IPS-18a (cell line): ENCODE measurements at regions not wholly inside any gene's neighbourhood (a gene's known extent, or its start where the extent isn't known, plus 50 kb on each side); places are given as distances from the start of the nearest gene placed in this dataset.

Source experiments
- H3K27ac ChIP-seq: one replicate; pipeline ENCODE4 v1.5.1; 2013; ENCODE audit warnings: low read length
- H3K27me3 ChIP-seq: one replicate; pipeline ENCODE4 v1.6.1; 2013; ENCODE audit warnings: mild to moderate bottlenecking, low read length; ENCODE audit not compliant: control insufficient read depth, insufficient read depth
- H3K36me3 ChIP-seq: one replicate; pipeline ENCODE4 v1.6.1; 2013; ENCODE audit warnings: low read depth, low read length; ENCODE audit not compliant: control insufficient read depth
- H3K4me1 ChIP-seq: one replicate; pipeline ENCODE4 v1.6.1; 2013; ENCODE audit warnings: low read depth, low read length; ENCODE audit not compliant: control insufficient read depth
- H3K4me3 ChIP-seq: one replicate; pipeline ENCODE4 v1.5.1; 2013; ENCODE audit warnings: low read length
- H3K9ac ChIP-seq: one replicate; pipeline ENCODE4 v1.6.1; 2013; ENCODE audit warnings: mild to moderate bottlenecking, low read length, moderate library complexity
- H3K9me3 ChIP-seq: one replicate; pipeline ENCODE4 v1.6.1; 2013; ENCODE audit warnings: low read depth, low read length; ENCODE audit not compliant: control insufficient read depth

- no peak overlapping the region for H3K27ac ChIP-seq
- no peaks in the 10 kb centered on the region for H3K36me3 ChIP-seq
- H3K4me3 ChIP-seq: no peak overlapping the region
- H3K27me3 ChIP-seq: no peaks in the 10 kb centered on the region
- H3K9ac ChIP-seq: no peak overlapping the region
- peaks cover 35% of the 10 kb centered on the region for H3K9me3 ChIP-seq
- no peaks in the 10 kb centered on the region for H3K4me1 ChIP-seq
These were observed 561.4 kb downstream of the ISL1 start for GRCh38 chr5:51944500-51945125.

- no peaks in the 10 kb centered on the region for H3K4me1 ChIP-seq
- no peak overlapping the region for H3K9ac ChIP-seq
- no peak overlapping the region for H3K27ac ChIP-seq
- no peaks in the 10 kb centered on the region for H3K9me3 ChIP-seq
- H3K36me3 ChIP-seq: no peaks in the 10 kb centered on the region
- H3K4me3 ChIP-seq: no peak overlapping the region
- no peaks in the 10 kb centered on the region for H3K27me3 ChIP-seq
These were observed 575.2 kb downstream of the ISL1 start for GRCh38 chr5:51958473-51958872.

GRCh38 chr5:51960617-51961121 lies 577.4 kb downstream of the ISL1 start:
- Histone ChIP-seq H3K27ac (no peak overlapping the region), H3K4me3 (no peak overlapping the region), H3K4me1 (no peaks in the 10 kb centered on the region), H3K36me3 (no peaks in the 10 kb centered on the region), H3K9ac (no peak overlapping the region), H3K9me3 (no peaks in the 10 kb centered on the region), H3K27me3 (no peaks in the 10 kb centered on the region)

- no peak overlapping the region for H3K27ac ChIP-seq
- H3K9ac ChIP-seq: no peak overlapping the region
- no peaks in the 10 kb centered on the region for H3K4me1 ChIP-seq
These were observed 577.9 kb downstream of the ISL1 start for GRCh38 chr5:51961154-51961562.

GRCh38 chr5:51968756-51969155 lies 585.5 kb downstream of the ISL1 start:
- Histone ChIP-seq H3K4me1 (peaks cover 10% of the 10 kb centered on the region), H3K27me3 (no peaks in the 10 kb centered on the region), H3K9ac (no peak overlapping the region), H3K36me3 (no peaks in the 10 kb centered on the region), H3K9me3 (no peaks in the 10 kb centered on the region), H3K4me3 (no peak overlapping the region), H3K27ac (no peak overlapping the region)

More at GRCh38 chr5:51961154-51961562, 577.9 kb downstream of the ISL1 start:
- Histone ChIP-seq H3K4me3 (no peak overlapping the region), H3K27me3 (no peaks in the 10 kb centered on the region), H3K36me3 (no peaks in the 10 kb centered on the region), H3K9me3 (no peaks in the 10 kb centered on the region)

- Histone ChIP-seq H3K4me3 (no peak overlapping the region), H3K4me1 (no peaks in the 10 kb centered on the region), H3K27me3 (no peaks in the 10 kb centered on the region)
These were observed 591.6 kb downstream of the ISL1 start for GRCh38 chr5:51974834-51975233.

GRCh38 chr5:51977014-51977413 lies 593.8 kb downstream of the ISL1 start:
- H3K36me3 ChIP-seq: no peaks in the 10 kb centered on the region
- H3K27me3 ChIP-seq: no peaks in the 10 kb centered on the region
- H3K9ac ChIP-seq: no peak overlapping the region
- H3K27ac ChIP-seq: no peak overlapping the region
- no peak overlapping the region for H3K4me3 ChIP-seq
- H3K4me1 ChIP-seq: no peaks in the 10 kb centered on the region
- H3K9me3 ChIP-seq: no peaks in the 10 kb centered on the region

More at GRCh38 chr5:51974834-51975233, 591.6 kb downstream of the ISL1 start:
- no peaks in the 10 kb centered on the region for H3K36me3 ChIP-seq
- no peak overlapping the region for H3K9ac ChIP-seq
- H3K27ac ChIP-seq: no peak overlapping the region
- H3K9me3 ChIP-seq: no peaks in the 10 kb centered on the region

GRCh38 chr5:51983161-51983560 lies 599.9 kb downstream of the ISL1 start:
- Histone ChIP-seq H3K9ac (no peak overlapping the region), H3K36me3 (no peaks in the 10 kb centered on the region), H3K27ac (no peak overlapping the region)

GRCh38 chr5:51986733-51987132 lies 603.5 kb downstream of the ISL1 start:
- Histone ChIP-seq H3K36me3 (no peaks in the 10 kb centered on the region), H3K27me3 (no peaks in the 10 kb centered on the region), H3K9me3 (no peaks in the 10 kb centered on the region), H3K4me1 (no peaks in the 10 kb centered on the region), H3K9ac (no peak overlapping the region), H3K27ac (no peak overlapping the region), H3K4me3 (no peak overlapping the region)

More at GRCh38 chr5:51983161-51983560, 599.9 kb downstream of the ISL1 start:
- Histone ChIP-seq H3K4me1 (no peaks in the 10 kb centered on the region), H3K4me3 (no peak overlapping the region), H3K9me3 (no peaks in the 10 kb centered on the region), H3K27me3 (no peaks in the 10 kb centered on the region)

GRCh38 chr5:51987239-51987638 lies 604.0 kb downstream of the ISL1 start:
- Histone ChIP-seq H3K4me3 (no peak overlapping the region), H3K4me1 (no peaks in the 10 kb centered on the region)

GRCh38 chr5:51987669-51988209 lies 604.5 kb downstream of the ISL1 start:
- H3K36me3 ChIP-seq: no peaks in the 10 kb centered on the region
- H3K9ac ChIP-seq: no peak overlapping the region
- H3K9me3 ChIP-seq: no peaks in the 10 kb centered on the region
- no peaks in the 10 kb centered on the region for H3K27me3 ChIP-seq
- no peaks in the 10 kb centered on the region for H3K4me1 ChIP-seq
- H3K4me3 ChIP-seq: no peak overlapping the region
- H3K27ac ChIP-seq: no peak overlapping the region

More at GRCh38 chr5:51987239-51987638, 604.0 kb downstream of the ISL1 start:
- Histone ChIP-seq H3K9ac (no peak overlapping the region), H3K27ac (no peak overlapping the region), H3K36me3 (no peaks in the 10 kb centered on the region), H3K9me3 (no peaks in the 10 kb centered on the region), H3K27me3 (no peaks in the 10 kb centered on the region)

GRCh38 chr5:51988634-51989033 lies 605.4 kb downstream of the ISL1 start:
- H3K4me1 ChIP-seq: no peaks in the 10 kb centered on the region

More at GRCh38 chr5:51988634-51989033, 605.4 kb downstream of the ISL1 start:
- Histone ChIP-seq H3K27ac (no peak overlapping the region), H3K36me3 (no peaks in the 10 kb centered on the region), H3K9me3 (no peaks in the 10 kb centered on the region), H3K4me3 (no peak overlapping the region), H3K27me3 (no peaks in the 10 kb centered on the region), H3K9ac (no peak overlapping the region)
